Skeletal muscle satellite cell (primary cell): ENCODE measurements at regions not wholly inside any gene's neighbourhood (a gene's known extent, or its start where the extent isn't known, plus 50 kb on each side); places are given as distances from the start of the nearest gene placed in this dataset.

Experiments used
- H3K27me3 ChIP-seq: 2 replicates; pipeline ENCODE4 v1.7.0; 2013; ENCODE audit warnings: low read length; ENCODE audit not compliant: control insufficient read depth, insufficient read depth
- H3K36me3 ChIP-seq: 2 replicates; pipeline ENCODE4 v1.7.0; 2013; ENCODE audit warnings: mild to moderate bottlenecking, control low read depth, low read length; ENCODE audit not compliant: insufficient read depth
- H3K4me1 ChIP-seq: 2 replicates; pipeline ENCODE4 v1.7.0; 2013; ENCODE audit warnings: low read length; ENCODE audit not compliant: control insufficient read depth, insufficient read depth
- H3K4me2 ChIP-seq: 2 replicates; pipeline ENCODE4 v1.7.0; 2013; ENCODE audit warnings: mild to moderate bottlenecking, low read length
- H3K4me3 ChIP-seq: 2 replicates; pipeline ENCODE4 v1.7.0; 2013; ENCODE audit warnings: low read length
- H3K9ac ChIP-seq: 2 replicates; pipeline ENCODE4 v1.7.0; 2013; ENCODE audit warnings: mild to moderate bottlenecking, low read depth, low read length, moderate library complexity
- H3K9me3 ChIP-seq: replicated peaks from 2 replicates; pipeline ENCODE4 v1.7.0; 2013; ENCODE audit warnings: mild to moderate bottlenecking, control low read depth, low read length

DNA sequence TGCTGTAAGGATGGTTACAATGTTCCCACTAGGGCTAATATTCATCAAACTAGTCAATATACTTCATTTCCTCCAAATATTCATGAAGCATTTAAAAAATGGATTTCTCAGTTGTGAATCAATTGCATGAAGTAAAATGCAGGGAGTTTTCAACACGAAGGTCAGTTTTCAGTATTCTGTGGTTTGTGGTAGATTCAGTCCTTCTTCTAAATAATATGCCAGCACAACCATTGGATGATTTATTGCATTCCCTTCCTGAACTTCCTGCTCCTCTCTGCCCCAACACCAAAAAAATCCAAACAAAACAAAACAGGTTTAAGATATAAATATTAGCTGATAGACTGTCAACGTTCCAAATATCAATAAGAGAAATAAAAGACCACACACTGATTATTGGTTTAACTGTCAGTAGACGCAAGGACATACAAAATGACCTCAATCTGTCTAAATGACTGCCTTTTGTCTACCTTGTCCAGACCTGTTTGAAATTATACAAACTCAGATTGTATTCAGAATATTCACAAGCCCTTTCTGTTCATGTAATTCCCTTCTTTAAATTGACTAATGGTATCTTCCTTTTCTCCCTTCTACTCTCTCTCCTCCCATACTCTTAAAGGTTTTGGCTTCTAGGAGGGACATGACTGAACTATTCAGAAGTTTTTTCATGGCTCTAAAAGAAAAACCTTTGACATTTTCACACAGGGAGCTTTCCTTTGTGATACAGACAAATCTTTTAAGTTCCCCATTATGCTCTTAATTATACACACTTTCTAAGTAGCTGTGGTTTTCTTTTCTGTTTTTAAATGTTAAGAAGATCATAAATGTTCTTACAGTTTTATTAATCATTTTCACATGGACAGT is 92.6 kb upstream of the STT3B start:
- Histone ChIP-seq H3K36me3 (no peaks in the 10 kb centered on the region), H3K4me1 (no peaks in the 10 kb centered on the region), H3K4me3 (no peak overlapping the region), H3K27me3 (peaks cover 3% of the 10 kb centered on the region), H3K9ac (no peak overlapping the region), H3K4me2 (no peak overlapping the region), H3K9me3 (peaks cover 2% of the 10 kb centered on the region)

DNA sequence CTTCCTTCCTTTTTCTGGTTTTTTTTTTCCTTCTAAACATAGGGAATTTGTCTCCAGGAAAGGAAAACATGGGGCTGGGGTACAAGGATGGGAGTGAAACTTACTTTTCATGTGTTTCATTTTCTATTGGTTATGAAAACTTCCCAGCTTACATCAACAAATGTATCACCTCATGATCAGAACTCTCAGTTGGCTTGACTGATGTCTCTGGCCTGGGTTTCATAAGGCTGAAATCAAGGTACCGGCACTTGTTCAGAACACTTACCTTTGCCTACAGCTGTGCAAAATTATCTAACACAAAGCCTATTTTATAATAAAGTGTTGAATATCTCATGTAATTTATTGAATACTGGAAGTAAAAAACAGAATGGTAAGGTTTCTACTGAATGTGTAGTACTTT is 91.8 kb upstream of the STT3B start:
- no peaks in the 10 kb centered on the region for H3K4me1 ChIP-seq
- H3K9ac ChIP-seq: no peak overlapping the region
- H3K36me3 ChIP-seq: no peaks in the 10 kb centered on the region
- H3K4me2 ChIP-seq: no peak overlapping the region
- H3K27me3 ChIP-seq: peaks cover 3% of the 10 kb centered on the region
- H3K9me3 ChIP-seq: peaks cover 2% of the 10 kb centered on the region
- no peak overlapping the region for H3K4me3 ChIP-seq

DNA sequence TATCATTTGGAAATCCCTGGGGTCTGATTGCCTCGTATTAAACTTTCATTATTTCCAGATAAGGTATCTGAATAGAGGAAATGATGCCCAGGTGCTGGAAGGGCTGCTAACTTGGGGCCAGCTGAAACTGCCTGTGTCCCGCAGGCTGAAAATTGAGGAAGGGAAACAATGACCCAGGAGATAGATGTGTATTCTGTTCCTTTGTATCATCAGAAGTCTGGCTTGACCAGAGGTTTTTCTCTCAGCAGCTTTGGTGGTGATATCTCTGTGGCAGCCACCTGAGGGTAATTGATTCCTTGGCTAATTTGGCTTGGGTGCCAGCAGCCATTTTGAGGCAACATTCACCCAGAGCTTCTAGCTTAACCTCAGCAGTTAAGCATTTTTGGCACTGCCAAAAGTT is 90.0 kb upstream of the STT3B start:
- Histone ChIP-seq H3K9me3 (peaks cover 1% of the 10 kb centered on the region), H3K4me1 (no peaks in the 10 kb centered on the region), H3K4me3 (no peak overlapping the region), H3K9ac (no peak overlapping the region), H3K36me3 (no peaks in the 10 kb centered on the region), H3K4me2 (no peak overlapping the region), H3K27me3 (peaks cover 3% of the 10 kb centered on the region)

DNA sequence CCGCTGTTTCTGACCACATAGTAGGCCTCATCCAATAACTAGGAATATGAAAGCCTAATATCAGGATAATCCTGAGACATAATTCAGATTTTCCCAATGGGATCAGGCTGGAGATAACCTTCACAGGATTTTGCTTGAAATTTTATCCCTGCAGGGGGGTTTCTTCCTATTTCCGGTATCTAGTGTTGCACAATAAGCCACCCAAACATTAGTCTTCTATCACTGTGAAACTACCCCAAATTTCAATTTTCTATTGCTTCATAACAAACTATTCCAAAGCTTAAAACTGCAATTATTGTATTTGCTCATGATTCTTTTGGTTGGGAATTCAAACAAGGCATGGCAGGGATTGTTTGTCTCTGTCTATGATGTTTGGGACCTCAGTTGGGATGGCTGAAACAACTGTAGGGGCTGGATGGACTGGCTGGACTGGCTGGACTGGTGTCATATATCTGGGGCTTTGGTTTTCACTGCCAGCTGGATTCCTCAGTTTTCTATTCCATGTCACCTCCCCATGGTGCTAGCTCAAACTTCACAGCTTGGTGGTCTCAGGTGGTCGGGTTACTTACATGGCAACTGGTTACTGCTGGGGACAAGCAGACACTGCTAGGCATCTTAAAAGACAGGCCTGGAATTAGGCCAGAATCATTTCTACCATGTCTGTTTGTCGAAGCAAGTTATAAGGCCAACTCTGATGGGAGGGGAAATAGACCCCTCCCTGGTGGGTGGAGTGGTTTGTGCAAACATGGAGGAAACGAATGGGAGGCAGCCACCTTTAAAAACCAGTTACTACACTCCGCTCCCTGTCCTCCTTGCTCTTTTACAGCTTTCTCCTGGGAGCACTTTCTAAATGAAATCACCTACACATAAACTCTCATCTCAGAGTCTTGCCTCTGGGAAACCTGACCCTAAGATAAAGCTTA is 88.2 kb upstream of the STT3B start:
- Histone ChIP-seq H3K36me3 (no peaks in the 10 kb centered on the region), H3K27me3 (peaks cover 3% of the 10 kb centered on the region), H3K9ac (no peak overlapping the region), H3K4me1 (no peaks in the 10 kb centered on the region), H3K4me3 (no peak overlapping the region), H3K4me2 (no peak overlapping the region), H3K9me3 (no peaks in the 10 kb centered on the region)

DNA sequence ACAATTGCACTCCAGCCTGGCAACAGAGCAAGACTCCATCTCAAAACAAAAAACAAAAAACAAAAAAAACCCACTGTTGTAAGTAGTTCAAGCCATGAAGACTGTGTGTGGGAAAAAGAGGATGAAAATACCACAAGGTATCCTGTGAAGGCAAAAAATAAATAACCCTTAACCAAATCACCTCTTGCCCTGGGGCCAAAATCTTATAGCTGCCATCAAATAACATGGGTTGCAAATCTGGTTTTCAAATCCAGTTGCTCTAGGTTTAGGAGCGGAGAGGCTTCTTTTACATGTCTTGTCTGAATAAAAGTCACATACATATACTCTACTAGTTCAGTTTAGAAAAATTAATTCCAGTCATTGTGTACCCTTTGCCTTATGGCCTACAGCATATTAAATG is 87.0 kb upstream of the STT3B start:
- Histone ChIP-seq H3K4me1 (no peaks in the 10 kb centered on the region), H3K4me3 (no peak overlapping the region), H3K36me3 (no peaks in the 10 kb centered on the region), H3K27me3 (no peaks in the 10 kb centered on the region), H3K4me2 (no peak overlapping the region), H3K9ac (no peak overlapping the region), H3K9me3 (no peaks in the 10 kb centered on the region)

DNA sequence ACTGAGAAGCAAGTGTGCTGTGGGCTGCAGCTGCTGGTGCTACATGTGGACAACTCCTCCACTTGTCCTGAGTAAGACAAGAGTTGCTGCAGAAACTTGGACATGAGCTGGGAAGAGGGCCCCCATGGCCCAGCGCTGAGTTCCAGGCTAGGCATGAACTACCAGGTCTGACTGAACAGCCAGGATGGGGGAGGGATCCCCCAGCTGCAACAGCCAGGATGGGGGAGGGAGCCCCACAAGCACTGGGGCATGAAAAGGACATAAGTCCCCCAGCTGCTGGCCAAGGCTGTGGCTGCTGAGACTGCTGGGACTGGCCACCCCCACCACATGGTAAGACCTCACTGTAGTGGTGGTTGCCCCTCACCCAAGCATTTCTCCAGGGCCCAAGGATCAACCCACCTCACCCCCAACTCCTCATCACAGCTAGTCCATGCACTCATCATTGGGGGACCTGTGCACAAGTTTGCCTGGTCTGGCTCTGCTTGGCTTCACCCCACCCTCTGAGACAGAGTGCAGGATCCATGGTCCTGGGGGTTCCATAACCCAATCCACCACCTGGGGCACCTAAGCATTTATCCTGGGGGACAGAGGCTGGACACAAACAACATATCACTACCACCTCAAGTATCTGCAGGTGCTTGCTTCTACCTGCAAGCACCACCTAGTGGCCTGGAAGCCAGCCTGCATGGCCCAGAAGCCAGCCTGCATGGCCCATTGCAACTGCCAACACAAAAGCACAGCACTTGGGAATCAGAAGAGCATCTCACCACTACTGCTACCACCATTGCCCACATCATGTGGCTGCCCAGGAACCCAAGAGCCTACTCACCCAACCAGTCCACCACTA is 84.5 kb upstream of the STT3B start:
- H3K4me2 ChIP-seq: no peak overlapping the region

DNA sequence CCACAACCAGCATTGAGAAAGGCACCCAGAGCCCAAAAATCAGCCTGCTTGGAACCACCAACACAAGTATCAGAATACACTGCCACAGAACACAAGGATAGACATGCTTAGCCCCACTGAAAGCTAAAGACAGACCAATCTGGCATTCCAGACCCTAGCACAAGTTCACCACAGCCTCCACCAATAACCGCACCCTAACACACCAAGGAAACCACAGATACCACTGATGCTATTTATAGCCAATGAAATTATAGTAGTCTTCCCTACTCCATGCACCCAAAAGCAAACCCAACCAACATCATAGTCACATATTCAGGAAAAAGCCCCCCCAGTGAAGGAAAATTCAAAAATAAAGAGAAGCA is 83.9 kb upstream of the STT3B start:
- no peaks in the 10 kb centered on the region for H3K4me1 ChIP-seq

More for the DNA sequence above, 84.5 kb upstream of the STT3B start:
- Histone ChIP-seq H3K27me3 (peaks cover 4% of the 10 kb centered on the region), H3K4me1 (no peaks in the 10 kb centered on the region), H3K9me3 (peaks cover 2% of the 10 kb centered on the region), H3K36me3 (no peaks in the 10 kb centered on the region), H3K4me3 (no peak overlapping the region), H3K9ac (no peak overlapping the region)

DNA sequence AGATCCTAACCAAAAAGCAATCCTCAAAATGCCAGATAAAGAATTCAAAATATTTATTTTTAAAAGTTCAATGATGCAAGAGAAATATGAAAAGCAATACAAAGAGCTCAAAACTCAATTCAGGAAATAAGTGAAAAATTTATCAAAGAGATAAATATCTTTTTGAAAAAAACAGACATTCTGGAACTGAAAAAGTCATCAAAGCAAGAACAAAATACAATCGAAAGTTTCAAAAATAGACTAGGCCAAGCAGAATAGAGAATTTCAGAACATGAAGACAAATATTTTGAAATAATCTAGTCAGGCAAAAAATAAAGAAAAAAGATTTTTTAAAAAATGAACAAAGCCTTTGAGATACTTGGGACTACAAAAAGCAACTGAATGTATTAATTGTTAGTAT is 83.4 kb upstream of the STT3B start:
- Histone ChIP-seq H3K4me3 (no peak overlapping the region), H3K36me3 (no peaks in the 10 kb centered on the region), H3K4me1 (no peaks in the 10 kb centered on the region), H3K27me3 (peaks cover 13% of the 10 kb centered on the region), H3K9me3 (peaks cover 2% of the 10 kb centered on the region), H3K4me2 (no peak overlapping the region), H3K9ac (no peak overlapping the region)

More for the DNA sequence above, 83.9 kb upstream of the STT3B start:
- Histone ChIP-seq H3K36me3 (no peaks in the 10 kb centered on the region), H3K9me3 (peaks cover 2% of the 10 kb centered on the region), H3K4me3 (no peak overlapping the region), H3K4me2 (no peak overlapping the region), H3K9ac (no peak overlapping the region), H3K27me3 (peaks cover 9% of the 10 kb centered on the region)

DNA sequence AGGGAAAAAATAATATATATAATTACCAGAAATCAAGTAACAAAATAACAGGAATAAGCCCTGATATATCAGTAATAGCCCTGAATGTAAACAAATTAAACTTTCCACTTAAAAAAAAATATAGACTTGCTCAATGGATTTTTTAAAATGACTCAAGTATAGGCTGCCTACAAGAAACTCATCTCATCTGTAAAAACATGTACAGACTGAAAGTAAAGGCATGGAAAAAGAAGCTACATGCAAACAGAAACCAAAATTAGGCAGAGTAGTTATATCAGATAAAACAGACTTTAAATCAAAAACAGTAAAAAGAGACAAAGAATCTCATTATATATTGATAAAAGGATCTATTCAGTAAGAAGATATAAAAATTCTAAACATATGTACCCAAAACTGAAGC is 82.4 kb upstream of the STT3B start:
- Histone ChIP-seq H3K36me3 (no peaks in the 10 kb centered on the region), H3K27me3 (peaks cover 19% of the 10 kb centered on the region), H3K9me3 (peaks cover 2% of the 10 kb centered on the region), H3K4me2 (no peak overlapping the region), H3K4me1 (no peaks in the 10 kb centered on the region), H3K4me3 (no peak overlapping the region), H3K9ac (no peak overlapping the region)

DNA sequence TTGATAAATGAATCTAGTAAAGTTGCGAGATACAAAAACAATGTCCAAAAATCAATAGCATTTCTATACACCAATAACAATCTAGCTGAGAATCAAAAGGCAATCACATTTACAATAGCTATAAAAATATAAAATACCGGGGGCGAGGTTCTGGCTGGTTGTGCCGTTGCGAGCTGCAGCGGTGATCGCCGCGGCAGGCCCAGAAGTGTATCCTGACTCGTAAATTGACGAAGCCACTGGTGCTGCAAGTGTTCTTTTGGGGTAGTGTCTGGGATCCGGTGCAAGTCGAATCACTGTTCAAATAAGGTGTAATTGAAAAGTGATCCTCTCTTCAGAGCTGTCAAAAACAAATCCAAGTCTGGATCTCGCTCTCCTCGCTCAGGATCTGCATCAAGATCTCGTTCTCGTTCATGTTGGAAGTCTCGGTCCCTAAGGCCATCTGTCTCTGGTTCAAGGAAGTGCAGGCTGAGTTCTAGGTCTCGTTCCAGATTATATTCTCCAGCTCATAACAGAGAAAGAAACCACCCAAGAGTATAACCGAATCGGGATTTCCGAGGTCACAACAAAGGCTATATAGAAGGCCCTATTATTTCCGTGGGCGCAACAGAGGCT is 80.1 kb upstream of the STT3B start:
- Histone ChIP-seq H3K27me3 (peaks cover 22% of the 10 kb centered on the region), H3K9me3 (peaks cover 2% of the 10 kb centered on the region), H3K36me3 (no peaks in the 10 kb centered on the region), H3K9ac (no peak overlapping the region), H3K4me2 (no peak overlapping the region), H3K4me3 (no peak overlapping the region), H3K4me1 (no peaks in the 10 kb centered on the region)

DNA sequence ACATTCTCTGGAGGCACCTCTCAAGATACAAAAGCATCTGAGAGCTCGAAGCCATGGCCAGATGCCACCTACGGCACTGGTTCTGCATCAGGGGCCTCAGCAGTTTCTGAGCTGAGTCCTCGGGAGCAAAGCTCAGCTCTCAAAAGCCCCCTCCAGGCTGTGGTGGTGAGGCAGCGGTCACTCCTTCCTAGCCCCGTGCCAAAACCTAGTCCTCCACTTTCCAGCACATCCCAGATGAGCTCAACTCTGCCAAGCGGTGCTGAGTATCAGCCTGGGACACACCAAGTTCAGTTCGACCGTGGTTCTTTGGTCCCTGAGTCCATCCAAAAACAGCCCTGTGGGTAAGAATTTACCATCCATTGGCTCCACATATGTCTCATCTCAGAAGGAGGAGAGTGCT is 79.3 kb upstream of the STT3B start:
- Histone ChIP-seq H3K4me1 (no peaks in the 10 kb centered on the region), H3K4me2 (no peak overlapping the region), H3K4me3 (no peak overlapping the region), H3K27me3 (peaks cover 22% of the 10 kb centered on the region), H3K9ac (no peak overlapping the region), H3K9me3 (peaks cover 2% of the 10 kb centered on the region), H3K36me3 (no peaks in the 10 kb centered on the region)
